ENCODE measurements at regions not wholly inside any gene's neighbourhood (a gene's known extent, or its start where the extent isn't known, plus 50 kb on each side); places are given as distances from the start of the nearest gene placed in this dataset.

DNA sequence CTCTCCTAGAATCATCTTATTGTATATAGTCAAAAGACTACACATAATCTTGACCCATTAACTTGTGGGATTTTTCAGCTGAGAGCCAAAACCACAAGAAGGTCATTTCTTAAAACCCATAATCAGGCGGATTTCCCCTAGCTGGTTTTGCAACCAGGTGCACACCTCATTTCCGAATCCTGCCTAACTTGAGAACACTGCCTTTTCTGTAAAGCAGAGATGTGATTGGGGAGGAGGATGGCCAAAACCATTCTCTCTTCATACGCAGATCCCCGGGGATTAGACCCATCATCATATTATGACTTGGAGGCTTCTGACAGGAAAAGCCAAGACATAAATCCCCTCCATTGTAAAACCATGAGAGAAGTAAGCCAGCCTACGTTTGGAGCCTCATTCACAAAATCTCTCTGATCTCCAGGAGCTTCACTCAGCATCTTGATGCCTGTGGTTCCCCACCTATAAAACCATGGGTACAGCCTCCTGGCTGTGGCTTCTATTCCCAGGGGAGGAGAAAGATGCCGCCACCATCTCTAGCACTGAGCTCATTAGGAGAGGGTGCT lies 191.3 kb downstream of the KIF18A start:
- TF ChIP-seq, protein P1, sequence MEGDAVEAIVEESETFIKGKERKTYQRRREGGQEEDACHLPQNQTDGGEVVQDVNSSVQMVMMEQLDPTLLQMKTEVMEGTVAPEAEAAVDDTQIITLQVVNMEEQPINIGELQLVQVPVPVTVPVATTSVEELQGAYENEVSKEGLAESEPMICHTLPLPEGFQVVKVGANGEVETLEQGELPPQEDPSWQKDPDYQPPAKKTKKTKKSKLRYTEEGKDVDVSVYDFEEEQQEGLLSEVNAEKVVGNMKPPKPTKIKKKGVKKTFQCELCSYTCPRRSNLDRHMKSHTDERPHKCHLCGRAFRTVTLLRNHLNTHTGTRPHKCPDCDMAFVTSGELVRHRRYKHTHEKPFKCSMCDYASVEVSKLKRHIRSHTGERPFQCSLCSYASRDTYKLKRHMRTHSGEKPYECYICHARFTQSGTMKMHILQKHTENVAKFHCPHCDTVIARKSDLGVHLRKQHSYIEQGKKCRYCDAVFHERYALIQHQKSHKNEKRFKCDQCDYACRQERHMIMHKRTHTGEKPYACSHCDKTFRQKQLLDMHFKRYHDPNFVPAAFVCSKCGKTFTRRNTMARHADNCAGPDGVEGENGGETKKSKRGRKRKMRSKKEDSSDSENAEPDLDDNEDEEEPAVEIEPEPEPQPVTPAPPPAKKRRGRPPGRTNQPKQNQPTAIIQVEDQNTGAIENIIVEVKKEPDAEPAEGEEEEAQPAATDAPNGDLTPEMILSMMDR (IDR thresholded peaks at IDR 0.05; ENCODE audit: insufficient read depth, low read depth, low read length) = no peak
- TF ChIP-seq EZH2 (IDR thresholded peaks at IDR 0.05; ENCODE audit: insufficient read depth, low read length) = no peak

All from astrocyte (in vitro differentiated cells and primary cell).